HepG2 (cell line): ENCODE measurements at regions not wholly inside any gene's neighbourhood (a gene's known extent, or its start where the extent isn't known, plus 50 kb on each side); places are given as distances from the start of the nearest gene placed in this dataset.

Experiments used
- ATAC-seq: fragments of 200-7000 bp; cut with Tn5 transposase; 3 replicates; pipeline ENCODE4 v1.9.1; 2020; ENCODE audit warnings: mild to moderate bottlenecking, moderate library complexity
- BruUV-seq: library from RNA; stranded (reverse); fragments of 400-500 nt; replicated peaks from 2 replicates; lab custom pipeline; 2021; lab: Mats Ljungman, UMichigan
- CTCF ChIA-PET: fragments of 300-600 bp; formaldehyde crosslinking; extraction: SDS; loops from one replicate; lab custom pipeline; 2021; ENCODE audit warnings: low total read pairs, inconsistent platforms, low intra/inter-chr PET ratio; lab: Yijun Ruan, JAX
- POLR2A ChIA-PET: fragments of 350-600 bp; sonication (Branson Sonifier 250); formaldehyde crosslinking; loops from one replicate; lab custom pipeline; 2020; ENCODE audit warnings: antibody characterized with exemption, inconsistent platforms; lab: Yijun Ruan, JAX
- DNase-seq: peaks from one replicate; pipeline ENCODE4 v3.0.0-alpha.2; 2015; ENCODE audit warnings: low spot score
- FAIRE-seq: peaks from 3 replicates; lab custom pipeline; 2011; peaks lifted over from hg19 to GRCh38; lab: Jason Lieb, UNC
- H2AFZ ChIP-seq: one replicate; pipeline ENCODE4 v1.6.1; 2011; ENCODE audit warnings: low read length, inconsistent platforms
- H3K27ac ChIP-seq: fragments of 300-600 bp; 3 replicates; pipeline ENCODE4 v1.8.0; 2011; ENCODE audit warnings: mixed run types, mild to moderate bottlenecking, mixed read lengths, low read length, inconsistent platforms; ENCODE audit not compliant: insufficient read depth; ENCODE audit errors: extremely low read length
- H3K27me3 ChIP-seq, 2 experiments: fragments of 200-600 bp in 1 of 2; 2 replicates in 1 of 2; 3 replicates in 1 of 2; pipeline versions ENCODE4 v1.6.0 to v1.8.0; 2011; ENCODE audit warnings: low read length in 2 of 2, mild to moderate bottlenecking in 2 of 2, moderate library complexity in 2 of 2, inconsistent platforms in 1 of 2; ENCODE audit not compliant: insufficient read depth in 2 of 2, control insufficient read depth in 1 of 2
- H3K36me3 ChIP-seq, 2 experiments: fragments of 200-600 bp in 1 of 2; replicated peaks in 1 of 2; 2 replicates in 1 of 2; 3 replicates in 1 of 2; pipeline versions ENCODE4 v1.5.1 to v1.8.0; 2011; ENCODE audit warnings: low read length in 2 of 2, inconsistent platforms in 1 of 2; ENCODE audit not compliant: insufficient read depth in 2 of 2, control insufficient read depth in 1 of 2
- H3K4me1 ChIP-seq: 2 replicates; pipeline ENCODE4 v1.5.1; 2012; ENCODE audit warnings: low read length, inconsistent platforms; ENCODE audit not compliant: insufficient read depth
- H3K4me2 ChIP-seq: 2 replicates; pipeline ENCODE4 v1.6.0; 2011; ENCODE audit warnings: low read depth, low read length, inconsistent platforms
- H3K4me3 ChIP-seq, 3 experiments: fragments of 200-600 bp in 1 of 3; sonication (generic), shearing (Covaris generic) in 1 of 3; replicated peaks in 1 of 3; 2 replicates each; pipeline ENCODE4 v1.5.1; 2011 to 2016; ENCODE audit warnings: low read length in 3 of 3, inconsistent platforms in 2 of 3, low read depth in 2 of 3, mild to moderate bottlenecking in 2 of 3, control low read depth in 1 of 3, mixed read lengths in 1 of 3; ENCODE audit not compliant: insufficient read depth in 1 of 3
- H3K79me2 ChIP-seq: one replicate; pipeline ENCODE4 v1.6.1; 2011; ENCODE audit warnings: low read length, inconsistent platforms; ENCODE audit not compliant: insufficient read depth
- H3K9ac ChIP-seq: 2 replicates; pipeline ENCODE4 v1.6.0; 2011; ENCODE audit warnings: mild to moderate bottlenecking, low read depth, low read length, inconsistent platforms; ENCODE audit not compliant: insufficient read depth
- H3K9me3 ChIP-seq: 2 replicates; pipeline ENCODE4 v1.5.1; 2012; ENCODE audit warnings: mild to moderate bottlenecking, low read length
- H4K20me1 ChIP-seq: 2 replicates; pipeline ENCODE4 v1.6.0; 2011; ENCODE audit warnings: inconsistent platforms, mild to moderate bottlenecking, low read length, moderate library complexity; ENCODE audit not compliant: insufficient read depth
- GPN1 ChIP-seq: sonication (generic); formaldehyde crosslinking; IDR thresholded peaks from 2 replicates; pipeline ENCODE4 v1.5.1; 2020; ENCODE audit warnings: missing genetic modification reagents, borderline replicate concordance
- NFIC ChIP-seq: IDR thresholded peaks from 2 replicates; pipeline ENCODE4 v1.6.1; 2012; ENCODE audit warnings: mild to moderate bottlenecking, low read length, inconsistent platforms
- NFYB ChIP-seq: sonication (generic); formaldehyde crosslinking; IDR thresholded peaks from 2 replicates; pipeline ENCODE4 v1.4.0; 2020; ENCODE audit warnings: missing genetic modification reagents
- SKI ChIP-seq: fragments of 450-650 bp; IDR thresholded peaks from one replicate; pipeline ENCODE4 v1.6.1; 2018; ENCODE audit warnings: mild to moderate bottlenecking; ENCODE audit not compliant: partially characterized antibody
- SNAPC4 ChIP-seq: sonication (generic); formaldehyde crosslinking; IDR thresholded peaks from 2 replicates; pipeline ENCODE4 v1.4.0; 2020; ENCODE audit warnings: mild to moderate bottlenecking, missing genetic modification reagents
- SRF ChIP-seq: IDR thresholded peaks from 2 replicates; pipeline ENCODE4 v1.6.1; 2011; ENCODE audit warnings: mild to moderate bottlenecking, low read depth, low read length, moderate library complexity
- ZFP1 ChIP-seq: IDR thresholded peaks from 2 replicates; pipeline ENCODE4 v1.6.1; 2016
- ZNF333 ChIP-seq: sonication (generic); formaldehyde crosslinking; IDR thresholded peaks from 2 replicates; pipeline ENCODE4 v1.4.0; 2020; ENCODE audit warnings: mild to moderate bottlenecking, missing genetic modification reagents, borderline replicate concordance
- ZNF33B ChIP-seq: sonication (generic); formaldehyde crosslinking; IDR thresholded peaks from 2 replicates; pipeline ENCODE4 v1.5.1; 2020; ENCODE audit warnings: mild to moderate bottlenecking, missing genetic modification reagents
- ZNF546 ChIP-seq: sonication (generic); formaldehyde crosslinking; conservative IDR thresholded peaks from 2 replicates; pipeline ENCODE4 v1.8.1; 2023; ENCODE audit warnings: mild to moderate bottlenecking, missing genetic modification reagents
- ZNF589 ChIP-seq: sonication (generic); formaldehyde crosslinking; conservative IDR thresholded peaks from 2 replicates; pipeline ENCODE4 v1.8.0; 2022; ENCODE audit warnings: mild to moderate bottlenecking, moderate library complexity, missing genetic modification reagents
- ZNF619 ChIP-seq: sonication (generic); formaldehyde crosslinking; IDR thresholded peaks from 2 replicates; pipeline ENCODE4 v1.4.0; 2020; ENCODE audit warnings: mild to moderate bottlenecking, missing genetic modification reagents
- ZNF773 ChIP-seq: sonication (generic); formaldehyde crosslinking; IDR thresholded peaks from 2 replicates; pipeline ENCODE4 v1.4.0; 2020; ENCODE audit warnings: missing genetic modification reagents, borderline replicate concordance
- ZNF775 ChIP-seq: sonication (generic); formaldehyde crosslinking; IDR thresholded peaks from 2 replicates; pipeline ENCODE4 v1.4.0; 2020; ENCODE audit warnings: missing genetic modification reagents, mild to moderate bottlenecking, moderate library complexity, borderline replicate concordance
- WGBS: methylation state at CpG from one replicate; pipeline ENCODE4 v1.1.6; 2017; ENCODE audit warnings: low lambda C conversion rate; 5-methylcytosine and 5-hydroxymethylcytosine counted together
- in situ Hi-C: cut with HindIII; loops from 2 replicates; pipeline ENCODE4 v1.10.0; 2017; ENCODE audit warnings: low pct_unique_long_range_greater_than_20kb; ENCODE audit not compliant: extremely low pct_ligation_motif_present
- intact Hi-C: fragments of 100-400 bp; cut with micrococcal nuclease; formaldehyde crosslinking; loops from one replicate; pipeline ENCODE4 v1.10.0; 2022; ENCODE audit not compliant: unreplicated experiment

- Histone ChIP-seq H4K20me1 (no peaks in the 10 kb centered on the region), H3K27me3 (no peaks in the 10 kb centered on the region; a peak in 1 of 5 replicates), H3K9me3 (peaks cover 9% of the 10 kb centered on the region), H3K36me3 (no peaks in the 10 kb centered on the region), H3K27ac (no peak overlapping the region), H3K9ac (no peak overlapping the region), H3K4me3 (no peak overlapping the region), H3K4me1 (no peaks in the 10 kb centered on the region), H2AFZ (no peak overlapping the region), H3K4me2 (no peak overlapping the region), H3K79me2 (no peaks in the 10 kb centered on the region)
- ATAC-seq (no peak), DNase-seq (no peak), FAIRE-seq (no peak)
- TF ChIP-seq SRF (no peak), ZNF333 (CRISPR knock-in tag) (no peak), ZNF773 (CRISPR knock-in tag) (no peak), ZNF33B (CRISPR knock-in tag) (no peak), ZNF589 (CRISPR knock-in tag) (no peak), ZNF546 (CRISPR knock-in tag) (no peak), ZFP1 (CRISPR knock-in tag) (no peak), ZNF619 (CRISPR knock-in tag) (no peak), NFIC (no peak), ZNF775 (CRISPR knock-in tag) (no peak), GPN1 (CRISPR knock-in tag) (no peak), SNAPC4 (no peak), NFYB (CRISPR knock-in tag) (no peak), SKI (no peak)
- in situ Hi-C loops: no loop called here
- BruUV-seq: no TSS peak
- WGBS: 18% methylated on average over 6 of the region's 8 CpGs
- ChIA-PET CTCF (no interaction called here), POLR2A (no interaction called here)
- intact Hi-C loops: no loop called here
Observed at GRCh38 chr7:24227603-24228359, 56.2 kb upstream of the NPY start.
